Natural killer cell (primary cell): ENCODE measurements at regions not wholly inside any gene's neighbourhood (a gene's known extent, or its start where the extent isn't known, plus 50 kb on each side); places are given as distances from the start of the nearest gene placed in this dataset.

Experiments
- ATAC-seq, 3 donors: fragments of 150-1000 bp in 2 of 3; fragments of 200-7000 bp in 1 of 3; cut with Tn5 transposase; 1 replicate in 1 of 3; 2 replicates in 2 of 3; pipeline ENCODE4 v1.10.0; 2021; ENCODE audit warnings: mild to moderate bottlenecking in 2 of 3, moderate library complexity in 2 of 3
- DNase-seq, 2 donors: peaks; one replicate each; pipeline versions ENCODE4 v3.0.0 to v3.0.0-alpha.2; 2013 to 2021; ENCODE audit warnings: mixed read lengths in 1 of 2
- H3K27ac ChIP-seq: one replicate; pipeline ENCODE4 v1.5.1; 2013; ENCODE audit warnings: mild to moderate bottlenecking, low read length
- H3K27me3 ChIP-seq: one replicate; pipeline ENCODE4 v1.6.1; 2013; ENCODE audit warnings: low read length; ENCODE audit not compliant: control insufficient read depth, insufficient read depth
- H3K36me3 ChIP-seq: one replicate; pipeline ENCODE4 v1.6.1; 2013; ENCODE audit warnings: low read length; ENCODE audit not compliant: control insufficient read depth, insufficient read depth
- H3K4me1 ChIP-seq: one replicate; pipeline ENCODE4 v1.6.1; 2013; ENCODE audit warnings: low read length; ENCODE audit not compliant: control insufficient read depth, insufficient read depth
- H3K4me3 ChIP-seq: one replicate; pipeline ENCODE4 v1.5.1; 2013; ENCODE audit warnings: low read length
- H3K9me3 ChIP-seq: one replicate; pipeline ENCODE4 v1.6.1; 2013; ENCODE audit warnings: low read length; ENCODE audit not compliant: control insufficient read depth, insufficient read depth
- H3K27ac Mint-ChIP-seq, 2 donors: one replicate each; pipeline ENCODE4 v1.8.0; 2022; ENCODE audit warnings: mild to moderate bottlenecking in 2 of 2, mixed read lengths in 2 of 2, moderate library complexity in 1 of 2
- H3K27me3 Mint-ChIP-seq, 2 donors: one replicate each; pipeline ENCODE4 v1.8.0; 2022; ENCODE audit warnings: low read depth in 2 of 2, mixed read lengths in 2 of 2
- H3K36me3 Mint-ChIP-seq: one replicate; pipeline ENCODE4 v1.8.0; 2022; ENCODE audit warnings: mixed read lengths
- H3K4me1 Mint-ChIP-seq, 2 donors: one replicate each; pipeline ENCODE4 v1.8.0; 2022; ENCODE audit warnings: mixed read lengths in 2 of 2
- H3K4me3 Mint-ChIP-seq: one replicate; pipeline ENCODE4 v1.8.0; 2022; ENCODE audit warnings: mild to moderate bottlenecking, moderate library complexity, mixed read lengths
- H3K9me3 Mint-ChIP-seq, 2 donors: one replicate each; pipeline ENCODE4 v1.8.0; 2022; ENCODE audit warnings: mixed read lengths in 2 of 2
- CTCF ChIP-seq: fragments of 200-600 bp; IDR thresholded peaks from one replicate; pipeline ENCODE4 v1.8.0; 2022; ENCODE audit warnings: antibody characterized with exemption
- WGBS: methylation state at CpG from one replicate; pipeline ENCODE4 v1.1.7; 2013; ENCODE audit warnings: missing lambda C conversion rate; ENCODE audit not compliant: insufficient coverage; 5-methylcytosine and 5-hydroxymethylcytosine counted together
- intact Hi-C: fragments of 100-400 bp; cut with micrococcal nuclease; formaldehyde crosslinking; loops from one replicate; pipeline ENCODE4 v1.14.2; 2022

GRCh38 chr10:80708808-80709207 lies 171.1 kb downstream of the SH2D4B start:
- H3K27me3 Mint-ChIP-seq = peaks cover 5 to 24% of the 10 kb centered on the region in 2 donors
- no peak for TF ChIP-seq CTCF
- H3K4me1 Mint-ChIP-seq = no peaks in the 10 kb centered on the region
- no peak overlapping the region for H3K4me3 ChIP-seq
- H3K36me3 ChIP-seq = no peaks in the 10 kb centered on the region
- H3K9me3 Mint-ChIP-seq = no peaks in the 10 kb centered on the region
- intact Hi-C loops = no loop called here
- ATAC-seq (no peak), DNase-seq (no peak)
- H3K36me3 Mint-ChIP-seq = no peaks in the 10 kb centered on the region
- WGBS = no CpG with 5 or more reads among the region's 1 CpG
- no peaks in the 10 kb centered on the region for H3K27me3 ChIP-seq
- no peaks in the 10 kb centered on the region for H3K4me1 ChIP-seq
- no peak overlapping the region for H3K27ac Mint-ChIP-seq
- H3K9me3 ChIP-seq = no peaks in the 10 kb centered on the region
- no peak overlapping the region for H3K4me3 Mint-ChIP-seq
- no peak overlapping the region for H3K27ac ChIP-seq

GRCh38 chr10:80709866-80710265 lies 172.2 kb downstream of the SH2D4B start:
- Mint-ChIP-seq H3K36me3 (no peaks in the 10 kb centered on the region), H3K4me3 (no peak overlapping the region), H3K27me3 (peaks cover 5 to 24% of the 10 kb centered on the region in 2 donors), H3K9me3 (no peaks in the 10 kb centered on the region), H3K4me1 (no peaks in the 10 kb centered on the region), H3K27ac (no peak overlapping the region)
- ATAC-seq (no peak), DNase-seq (no peak)
- intact Hi-C loops = no loop called here
- no peak overlapping the region for H3K4me3 ChIP-seq
- H3K4me1 ChIP-seq = no peaks in the 10 kb centered on the region
- 96% methylated on average over 5 of the region's 5 CpGs for WGBS
- no peak overlapping the region for H3K27ac ChIP-seq
- H3K36me3 ChIP-seq = no peaks in the 10 kb centered on the region
- no peak for TF ChIP-seq CTCF
- H3K27me3 ChIP-seq = no peaks in the 10 kb centered on the region
- no peaks in the 10 kb centered on the region for H3K9me3 ChIP-seq

GRCh38 chr10:80713398-80713928 lies 175.8 kb downstream of the SH2D4B start:
- no peak for TF ChIP-seq CTCF
- intact Hi-C loops = no loop called here
- Histone ChIP-seq H3K4me3 (no peak overlapping the region), H3K9me3 (no peaks in the 10 kb centered on the region), H3K27ac (no peak overlapping the region), H3K27me3 (no peaks in the 10 kb centered on the region), H3K36me3 (no peaks in the 10 kb centered on the region), H3K4me1 (no peaks in the 10 kb centered on the region)
- Mint-ChIP-seq H3K36me3 (no peaks in the 10 kb centered on the region), H3K9me3 (no peaks in the 10 kb centered on the region), H3K4me1 (no peaks in the 10 kb centered on the region), H3K27me3 (peaks cover 5 to 18% of the 10 kb centered on the region in 2 donors), H3K27ac (no peak overlapping the region), H3K4me3 (no peak overlapping the region)
- ATAC-seq (no peak), DNase-seq (no peak)
- WGBS = 84% methylated on average over 11 of the region's 11 CpGs

- no peak for ATAC-seq
- no peaks in the 10 kb centered on the region for H3K4me1 Mint-ChIP-seq
- DNase-seq = no peak
- no peaks in the 10 kb centered on the region for H3K4me1 ChIP-seq
- no peak overlapping the region for H3K4me3 ChIP-seq
- no peak overlapping the region for H3K27ac Mint-ChIP-seq
- no peaks in the 10 kb centered on the region for H3K9me3 Mint-ChIP-seq
- no peaks in the 10 kb centered on the region for H3K36me3 ChIP-seq
- intact Hi-C loops = no loop called here
- 85% methylated on average over 11 of the region's 11 CpGs for WGBS
- no peaks in the 10 kb centered on the region for H3K27me3 ChIP-seq
- H3K36me3 Mint-ChIP-seq = no peaks in the 10 kb centered on the region
- H3K4me3 Mint-ChIP-seq = no peak overlapping the region
- no peaks in the 10 kb centered on the region for H3K9me3 ChIP-seq
- TF ChIP-seq CTCF = no peak
- peaks cover 5 to 18% of the 10 kb centered on the region in 2 donors for H3K27me3 Mint-ChIP-seq
- H3K27ac ChIP-seq = no peak overlapping the region
Measured at GRCh38 chr10:80714566-80714965, 176.9 kb downstream of the SH2D4B start.
